HG02840 (cell line): ENCODE measurements at regions not wholly inside any gene's neighbourhood (a gene's known extent, or its start where the extent isn't known, plus 50 kb on each side); places are given as distances from the start of the nearest gene placed in this dataset.
"Not testable (repeated sequence)": the region's sequence is repeated elsewhere in the genome, so short reads cannot be mapped to it uniquely, and the experiment has no call there.

Source experiments
- ATAC-seq: cut with Tn5 transposase; IDR thresholded peaks from one replicate; pipeline ENCODE4 v1.9.1; 2021; ENCODE audit warnings: mild to moderate bottlenecking, moderate library complexity, moderate number of reproducible peaks; ENCODE audit not compliant: unreplicated experiment, low FRiP score

GRCh38 chr7:126179916-126180315 is 1072.8 kb downstream of the GRM8 start:
- no peak for ATAC-seq

DNA sequence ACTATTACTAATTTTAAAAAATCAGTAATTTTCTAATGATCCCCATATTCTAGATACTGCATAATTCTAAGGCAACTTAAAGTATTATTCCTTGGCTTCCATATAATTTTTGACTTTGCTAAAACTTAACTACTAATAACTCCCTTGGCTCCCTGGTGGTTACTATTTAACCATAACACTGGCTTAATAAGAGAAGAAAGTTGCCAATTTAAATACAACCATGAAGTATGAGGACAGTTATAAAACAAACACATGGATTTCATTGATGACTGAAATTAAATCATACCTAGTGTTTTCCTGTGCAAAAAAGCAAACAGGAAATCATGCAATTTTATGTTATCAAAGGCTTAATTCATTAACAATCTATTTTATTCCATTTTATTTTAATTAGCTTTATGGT is 1073.9 kb downstream of the GRM8 start:
- no peak for ATAC-seq

GRCh38 chr7:126177782-126178181 is 1075.0 kb downstream of the GRM8 start:
- ATAC-seq: no peak

GRCh38 chr7:126166645-126167044 is 1086.1 kb downstream of the GRM8 start:
- no peak for ATAC-seq

- no peak for ATAC-seq
Measured at GRCh38 chr7:126163647-126164046, 1089.1 kb downstream of the GRM8 start.

- no peak for ATAC-seq
Measured at GRCh38 chr7:126157391-126157790, 1095.3 kb downstream of the GRM8 start.

DNA sequence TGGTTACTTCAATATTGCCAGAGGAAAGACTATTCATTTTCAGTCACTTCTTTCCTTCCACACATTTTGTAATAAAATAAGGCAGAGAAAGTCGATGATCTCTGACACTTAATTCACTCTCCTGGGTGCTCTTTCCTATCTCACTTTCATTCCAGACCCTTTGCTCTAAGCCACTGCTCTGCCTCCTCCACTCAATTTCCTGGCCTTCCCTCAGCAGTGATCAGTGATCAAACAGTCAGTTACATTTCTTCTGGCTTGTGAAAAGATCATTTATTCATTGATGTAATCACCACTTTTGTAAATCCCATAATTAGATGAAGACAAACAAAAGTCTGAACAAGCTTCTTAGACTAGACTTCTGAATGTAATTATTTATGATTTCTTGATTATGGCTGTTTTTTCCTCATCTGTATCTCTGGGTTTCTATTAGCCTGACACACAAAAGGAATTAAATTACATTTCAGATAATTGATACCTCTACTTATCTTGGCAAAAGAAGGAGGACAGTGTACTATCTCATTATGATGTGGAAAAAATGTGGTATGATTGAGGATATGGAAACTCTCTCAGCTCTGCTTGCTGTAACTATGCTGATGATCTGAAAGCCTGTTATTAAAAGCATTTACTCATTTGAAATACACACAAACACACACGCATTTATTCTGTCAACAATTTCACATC is 1102.3 kb downstream of the GRM8 start:
- no peak for ATAC-seq

GRCh38 chr7:126140858-126141466 is 1111.8 kb downstream of the GRM8 start:
- no peak for ATAC-seq

- ATAC-seq: no peak
Measured at GRCh38 chr7:126119981-126120380, 1132.8 kb downstream of the GRM8 start.

GRCh38 chr7:126103582-126103981 is 1149.2 kb downstream of the GRM8 start:
- no peak for ATAC-seq

DNA sequence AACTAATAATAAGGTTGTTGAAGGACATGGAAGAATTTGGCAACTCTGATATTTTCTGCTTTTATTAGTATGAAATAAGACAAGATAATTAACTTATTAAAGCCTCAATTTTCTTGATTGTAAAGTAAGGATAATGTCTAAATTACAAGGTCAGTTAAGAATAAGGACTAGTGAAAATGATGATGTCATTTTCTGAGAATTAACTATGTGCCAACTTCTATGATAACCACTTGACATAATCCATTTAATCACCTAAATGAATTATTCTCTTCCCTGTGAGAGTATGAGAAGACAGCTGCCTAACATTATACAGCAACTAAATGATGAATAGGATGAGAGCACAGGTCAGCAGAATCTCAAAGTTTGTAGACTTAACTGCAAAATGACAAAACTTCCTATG is 1153.4 kb upstream of the POT1 start:
- ATAC-seq: no peak

DNA sequence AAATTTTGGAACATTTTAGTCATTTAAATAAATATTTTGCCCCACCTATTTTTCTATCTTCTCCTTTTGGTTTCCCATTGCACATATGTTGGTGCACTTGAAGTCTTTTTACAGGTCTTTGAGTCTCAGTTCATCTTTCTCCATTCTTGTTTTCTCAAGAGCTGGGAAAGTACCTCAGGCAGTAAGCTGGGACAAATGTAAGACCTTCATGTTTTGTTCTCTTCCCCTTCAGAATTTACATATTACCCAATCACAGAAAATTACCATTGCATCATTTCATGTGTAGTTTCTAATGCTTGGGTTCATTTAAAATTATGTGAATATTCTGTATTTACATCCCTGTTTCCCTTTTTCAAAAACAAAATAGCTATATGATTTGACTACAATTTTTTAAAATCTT is 1150.0 kb upstream of the POT1 start:
- ATAC-seq: no peak

- no peak for ATAC-seq
Measured at GRCh38 chr7:126079151-126079550, 1149.5 kb upstream of the POT1 start.

DNA sequence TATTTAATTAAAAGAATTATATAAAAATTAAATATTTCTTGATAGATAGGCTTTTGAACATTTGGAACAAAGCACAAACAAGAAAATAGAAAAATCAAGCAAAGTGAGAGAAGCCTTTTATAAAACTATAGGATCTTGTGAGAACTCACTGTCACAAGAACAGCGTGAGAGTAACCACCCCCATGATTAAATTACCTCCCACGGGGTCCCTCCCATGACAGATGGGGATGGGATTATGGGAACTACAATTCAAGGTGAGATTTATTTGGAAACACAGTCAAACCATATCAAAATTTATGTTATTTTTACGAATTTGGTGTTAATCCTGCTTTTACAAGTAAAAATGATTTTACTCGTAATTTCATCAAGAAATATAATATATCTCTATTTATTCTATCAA is 1136.1 kb upstream of the POT1 start:
- no peak for ATAC-seq

DNA sequence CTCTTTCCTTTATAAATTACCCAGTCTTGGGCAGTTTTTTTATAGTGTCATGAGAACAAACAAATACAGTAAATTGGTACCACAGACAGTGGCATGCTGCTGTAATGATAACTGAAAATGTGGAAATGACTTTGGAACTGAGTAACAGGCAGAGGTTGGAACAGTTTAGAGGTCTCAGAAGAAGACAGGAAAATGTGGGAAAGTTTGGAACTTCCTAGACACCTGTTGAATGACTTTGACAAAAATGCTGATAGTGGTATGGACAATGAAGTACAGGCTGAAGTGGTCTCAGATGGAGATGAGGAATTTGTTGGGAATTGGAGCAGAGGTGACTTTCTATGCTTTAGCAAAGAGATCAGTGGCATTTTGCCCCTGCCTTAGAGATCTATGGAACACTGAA is 1128.4 kb upstream of the POT1 start:
- no peak for ATAC-seq

- ATAC-seq: not testable (repeated sequence)
Measured at GRCh38 chr7:126056613-126057012, 1127.0 kb upstream of the POT1 start.

- ATAC-seq: no peak
Measured at GRCh38 chr7:126052229-126052628, 1122.6 kb upstream of the POT1 start.

DNA sequence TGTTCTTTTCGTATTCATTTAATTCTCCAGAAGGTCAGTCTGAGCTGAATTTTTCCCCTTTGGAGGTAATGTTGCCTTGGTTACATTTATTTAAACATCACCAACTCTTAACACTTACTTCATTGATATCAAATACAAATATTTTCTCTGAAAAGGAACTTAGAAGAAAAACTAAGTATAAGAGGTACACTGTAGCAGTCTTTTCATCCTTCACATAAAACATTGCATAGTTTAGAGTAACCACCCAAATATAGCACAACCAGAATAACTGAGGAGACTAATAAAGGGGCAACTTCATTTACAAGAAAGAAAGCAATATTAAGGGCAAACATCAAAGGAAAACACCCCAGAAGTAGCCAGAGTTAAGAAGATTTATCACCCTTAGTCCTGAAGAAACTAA is 1115.0 kb upstream of the POT1 start:
- no peak for ATAC-seq

DNA sequence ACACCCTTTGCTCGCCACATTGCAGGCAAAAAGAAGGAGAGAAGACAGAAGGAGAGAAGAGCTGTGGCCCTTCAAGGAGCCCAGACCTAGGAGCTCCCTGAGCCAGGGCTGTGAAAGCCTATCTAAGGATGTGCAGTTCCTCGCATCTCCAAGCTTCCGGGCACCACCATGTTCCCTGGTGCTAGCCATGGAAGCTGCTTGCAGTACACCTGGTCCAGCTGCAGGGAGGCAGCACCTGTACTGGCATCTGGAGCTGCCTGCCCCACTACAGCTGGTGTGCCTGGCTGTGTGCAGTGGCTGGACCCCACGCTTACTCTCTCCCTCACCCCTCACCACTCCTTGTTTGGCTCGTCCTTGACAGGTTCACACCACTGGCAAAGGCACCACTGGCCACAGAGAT is 1111.8 kb upstream of the POT1 start:
- ATAC-seq: no peak

DNA sequence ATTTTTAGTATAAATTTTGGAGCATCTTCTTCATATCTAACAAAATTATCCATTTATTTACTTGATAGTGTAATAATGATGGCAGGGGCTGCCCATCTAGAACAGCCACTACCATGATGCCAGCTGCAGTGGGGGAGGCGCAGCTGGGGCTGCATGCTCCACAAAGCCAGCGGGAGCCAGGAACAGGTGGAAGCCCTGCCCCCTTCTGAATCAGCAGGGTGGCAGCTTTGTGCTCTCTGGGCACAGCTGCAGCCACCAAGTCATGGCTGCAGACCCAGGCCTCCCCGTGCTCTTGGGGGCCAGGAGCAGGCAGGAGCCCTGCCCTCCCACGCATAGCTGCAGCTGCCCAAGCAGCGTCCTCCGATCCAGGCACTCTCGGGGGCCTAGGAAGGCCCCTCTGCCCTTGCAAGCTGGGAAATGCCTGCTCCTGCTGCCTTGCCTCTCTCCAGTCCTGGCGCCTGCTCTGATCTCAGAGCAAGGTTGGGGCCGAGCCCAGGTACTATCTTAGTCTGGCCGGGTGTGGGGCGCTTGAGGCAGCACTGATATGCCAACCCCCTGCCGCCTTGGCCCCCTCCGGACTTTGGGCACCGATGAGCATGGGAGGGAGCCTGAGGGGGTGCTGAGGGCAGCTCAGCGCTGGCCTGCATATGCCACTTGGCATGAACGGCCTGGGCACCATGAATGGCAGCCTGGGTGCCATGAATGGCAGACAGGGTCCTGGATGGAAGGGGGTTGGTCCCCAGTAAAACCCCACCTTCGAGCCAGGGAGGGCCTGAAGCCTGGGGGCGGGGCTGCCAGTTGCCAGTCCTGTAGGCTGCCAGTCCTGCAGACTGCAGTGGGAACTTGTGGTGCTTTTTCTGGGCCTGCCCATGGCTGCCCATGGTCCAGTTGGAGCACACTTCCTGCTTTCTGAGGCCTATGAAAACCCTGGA is 1110.8 kb upstream of the POT1 start:
- ATAC-seq: no peak

DNA sequence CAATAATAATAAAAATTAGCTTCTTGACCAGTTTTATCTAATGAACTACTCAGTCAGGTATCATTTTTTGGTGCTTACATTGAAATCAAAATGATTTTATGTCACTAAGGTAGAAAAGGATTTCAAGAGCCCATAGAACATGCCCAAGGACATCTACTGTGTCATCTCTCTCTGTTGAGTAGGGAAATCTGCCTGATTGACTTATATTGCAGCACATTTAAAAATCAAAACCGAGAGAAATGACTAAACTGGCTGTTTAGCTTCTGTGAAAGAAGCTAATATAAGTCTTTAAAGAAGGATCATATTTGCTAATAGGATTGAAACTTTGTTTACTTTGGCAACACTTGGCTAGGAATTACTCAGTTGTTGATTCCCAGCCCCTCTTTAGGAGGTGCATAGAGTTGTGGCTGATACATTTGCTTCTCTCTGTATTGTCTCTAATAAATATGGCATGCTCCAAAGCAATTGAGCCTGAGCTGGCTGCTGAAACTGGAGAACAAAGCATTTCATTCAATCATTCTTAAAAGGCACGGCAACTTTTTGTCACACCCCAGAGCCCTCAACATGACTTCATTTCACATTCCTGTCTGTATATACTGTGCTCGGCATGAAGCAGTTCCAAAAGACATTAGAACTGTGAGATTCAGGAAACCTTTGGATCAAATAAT is 1096.9 kb upstream of the POT1 start:
- no peak for ATAC-seq
